ENCODE measurements at regions not wholly inside any gene's neighbourhood (a gene's known extent, or its start where the extent isn't known, plus 50 kb on each side); places are given as distances from the start of the nearest gene placed in this dataset.

DNA sequence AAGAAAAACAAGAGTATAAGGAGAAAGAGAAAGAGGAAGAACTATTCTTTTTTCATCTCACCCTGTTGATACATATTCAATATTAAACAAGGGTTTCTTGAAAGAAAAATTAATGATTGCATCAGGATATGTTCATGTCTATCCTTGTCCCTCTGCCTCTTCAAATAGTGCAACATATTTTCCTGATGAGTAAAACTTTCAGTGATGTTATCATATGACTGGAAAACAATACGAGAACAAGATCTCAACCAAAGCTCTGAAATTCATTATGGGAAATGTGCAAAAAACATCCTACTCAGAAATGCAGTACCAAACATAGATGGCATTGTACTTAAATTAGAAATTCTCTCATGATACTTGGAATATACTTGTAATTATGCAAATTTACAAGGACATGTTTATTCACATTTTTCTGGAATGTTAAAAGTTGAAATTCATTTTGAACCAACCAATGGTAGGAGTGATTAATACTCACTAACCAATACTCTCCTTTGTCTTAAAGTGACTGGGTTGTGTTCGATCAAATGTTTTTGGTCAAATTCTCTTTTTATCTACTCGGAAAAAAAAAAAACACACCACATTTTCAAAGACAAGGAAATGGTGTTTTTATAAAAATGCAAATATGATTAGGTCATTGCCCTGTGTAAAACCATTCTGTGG lies 148.9 kb upstream of the GULP1 start:
- Histone ChIP-seq H3K27me3 (ENCODE audit: control insufficient read depth, insufficient read depth) (no peaks in the 10 kb centered on the region), H3K4me3 (ENCODE audit: low read length) (no peak overlapping the region), H3K27ac (ENCODE audit: low read length) (no peak overlapping the region), H3K4me1 (ENCODE audit: control insufficient read depth, insufficient read depth, low read length) (no peaks in the 10 kb centered on the region), H3K9me3 (ENCODE audit: control insufficient read depth, low read length) (no peaks in the 10 kb centered on the region)
- WGBS, result 50% methylated on average over 3 of the region's 3 CpGs
- no peak for ATAC-seq
- intact Hi-C loops (cut with DNase I), result no loop called here
- no peak for DNase-seq

DNA sequence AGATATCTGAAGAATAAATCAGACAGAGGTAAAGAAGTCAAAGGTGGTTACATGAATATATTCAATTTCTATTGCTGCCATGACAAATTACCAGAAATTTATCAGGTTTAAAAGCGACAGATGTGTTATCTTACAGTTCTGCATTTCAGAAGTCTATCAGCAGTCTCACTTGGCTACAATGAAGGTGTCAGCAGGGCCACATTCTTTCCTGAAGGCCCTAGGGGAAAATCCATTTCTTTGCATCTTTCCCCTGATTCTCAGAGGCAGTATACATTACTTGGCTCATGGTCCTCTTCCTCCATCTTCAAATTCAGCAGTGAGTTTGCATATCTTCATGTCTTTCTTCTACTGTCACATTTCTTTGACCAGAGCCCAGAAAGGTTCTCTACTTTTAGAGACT lies 145.8 kb upstream of the GULP1 start:
- 45% methylated on average over 1 of the region's 1 CpG for WGBS
- Histone ChIP-seq H3K27me3 (ENCODE audit: control insufficient read depth, insufficient read depth) (no peaks in the 10 kb centered on the region), H3K4me1 (ENCODE audit: control insufficient read depth, insufficient read depth, low read length) (no peaks in the 10 kb centered on the region), H3K9me3 (ENCODE audit: control insufficient read depth, low read length) (no peaks in the 10 kb centered on the region), H3K4me3 (ENCODE audit: low read length) (no peak overlapping the region), H3K27ac (ENCODE audit: low read length) (no peak overlapping the region)
- ATAC-seq (no peak), DNase-seq (no peak)
- intact Hi-C loops (cut with DNase I), result no loop called here

DNA sequence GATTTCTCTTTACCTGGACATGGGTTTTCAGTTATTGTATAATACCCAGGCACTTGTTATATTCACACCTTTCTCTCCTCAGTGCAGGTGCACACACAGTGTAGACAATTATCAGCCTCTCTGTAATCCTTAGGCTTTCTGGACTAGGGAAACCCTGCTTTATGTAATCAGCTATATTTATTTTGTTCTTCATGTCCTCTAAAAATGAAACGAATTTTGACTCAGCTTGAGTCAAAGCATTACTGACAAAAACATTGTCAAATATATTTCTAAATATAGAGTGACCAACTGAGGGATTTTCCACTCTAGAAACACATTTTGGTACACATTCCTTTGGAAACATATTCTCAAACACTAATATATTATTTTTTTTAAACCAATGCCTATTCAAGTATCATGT lies 144.8 kb upstream of the GULP1 start:
- intact Hi-C loops (cut with DNase I), result no loop called here
- no peak overlapping the region for H3K27ac ChIP-seq (ENCODE audit: low read length)
- DNase-seq (no peak), ATAC-seq (no peak)
- no peak overlapping the region for H3K4me3 ChIP-seq (ENCODE audit: low read length)
- H3K27me3 ChIP-seq (ENCODE audit: control insufficient read depth, insufficient read depth), result no peaks in the 10 kb centered on the region
- WGBS, result 19% methylated on average over 1 of the region's 1 CpG
- H3K9me3 ChIP-seq (ENCODE audit: control insufficient read depth, low read length), result no peaks in the 10 kb centered on the region
- H3K4me1 ChIP-seq (ENCODE audit: control insufficient read depth, insufficient read depth, low read length), result no peaks in the 10 kb centered on the region

DNA sequence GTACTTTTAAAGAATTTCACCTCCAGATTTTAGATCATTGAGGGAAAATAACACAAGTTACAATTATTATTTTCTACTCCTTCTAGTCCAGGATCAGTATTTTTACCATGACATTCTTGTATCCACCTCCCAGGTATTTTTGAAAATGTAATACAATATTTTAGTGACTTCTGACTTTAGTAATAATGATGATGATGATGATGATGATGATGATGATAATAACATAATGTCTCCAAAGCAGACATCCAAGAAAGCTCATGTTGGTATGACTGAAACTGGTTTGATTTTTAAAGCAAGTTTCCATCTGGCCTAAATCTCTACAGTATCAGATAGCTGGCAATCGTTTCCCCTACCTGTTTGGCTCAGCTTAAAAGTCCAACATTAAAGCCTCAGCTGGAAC lies 140.0 kb upstream of the GULP1 start:
- Histone ChIP-seq H3K9me3 (ENCODE audit: control insufficient read depth, low read length) (no peaks in the 10 kb centered on the region), H3K4me1 (ENCODE audit: control insufficient read depth, insufficient read depth, low read length) (no peaks in the 10 kb centered on the region), H3K27me3 (ENCODE audit: control insufficient read depth, insufficient read depth) (no peaks in the 10 kb centered on the region), H3K27ac (ENCODE audit: low read length) (no peak overlapping the region), H3K4me3 (ENCODE audit: low read length) (no peak overlapping the region)
- WGBS, result 72% methylated on average over 1 of the region's 1 CpG
- intact Hi-C loops (cut with DNase I), result no loop called here
- DNase-seq (no peak), ATAC-seq (no peak)

DNA sequence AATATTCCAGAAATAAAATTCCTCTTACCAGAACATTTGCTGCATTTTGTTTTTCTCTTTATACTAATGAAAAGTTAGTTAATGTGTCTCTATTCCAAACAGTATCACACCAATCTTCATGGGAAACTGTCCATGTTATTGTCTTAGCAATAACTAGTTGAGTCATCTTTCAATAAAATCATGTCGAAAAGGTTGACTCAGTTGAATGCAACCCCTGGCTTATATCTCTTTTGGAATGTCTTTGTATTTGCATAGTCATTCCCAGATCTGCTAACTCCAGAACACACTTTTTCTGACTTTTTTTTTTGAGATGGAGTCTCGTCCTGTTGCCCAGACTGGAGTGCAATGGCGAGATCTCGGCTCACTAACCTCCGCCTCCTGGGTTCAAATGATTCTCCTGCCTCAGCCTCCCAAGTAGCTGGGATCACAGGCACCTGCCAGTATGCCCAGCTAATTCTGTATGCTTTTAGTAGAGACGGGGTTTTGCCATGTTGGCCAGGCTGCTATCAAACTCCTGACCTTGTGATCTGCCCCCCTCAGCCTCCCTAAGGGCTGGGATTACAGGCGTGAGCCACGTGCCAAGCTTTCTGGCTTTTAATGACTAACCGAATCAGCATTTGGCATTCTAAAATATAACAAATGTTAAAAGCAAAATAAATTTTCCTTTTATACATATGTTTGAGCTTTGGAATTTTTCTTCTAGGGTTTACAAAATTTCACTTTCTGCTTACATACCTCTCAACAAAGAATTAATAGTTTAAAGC lies 133.2 kb upstream of the GULP1 start:
- no peaks in the 10 kb centered on the region for H3K27me3 ChIP-seq (ENCODE audit: control insufficient read depth, insufficient read depth)
- DNase-seq (no peak), ATAC-seq (no peak)
- H3K4me3 ChIP-seq (ENCODE audit: low read length), result no peak overlapping the region
- intact Hi-C loops (cut with DNase I), result no loop called here
- H3K4me1 ChIP-seq (ENCODE audit: control insufficient read depth, insufficient read depth, low read length), result no peaks in the 10 kb centered on the region
- WGBS, result 73% methylated on average over 9 of the region's 9 CpGs
- no peaks in the 10 kb centered on the region for H3K9me3 ChIP-seq (ENCODE audit: control insufficient read depth, low read length)
- H3K27ac ChIP-seq (ENCODE audit: low read length), result no peak overlapping the region

DNA sequence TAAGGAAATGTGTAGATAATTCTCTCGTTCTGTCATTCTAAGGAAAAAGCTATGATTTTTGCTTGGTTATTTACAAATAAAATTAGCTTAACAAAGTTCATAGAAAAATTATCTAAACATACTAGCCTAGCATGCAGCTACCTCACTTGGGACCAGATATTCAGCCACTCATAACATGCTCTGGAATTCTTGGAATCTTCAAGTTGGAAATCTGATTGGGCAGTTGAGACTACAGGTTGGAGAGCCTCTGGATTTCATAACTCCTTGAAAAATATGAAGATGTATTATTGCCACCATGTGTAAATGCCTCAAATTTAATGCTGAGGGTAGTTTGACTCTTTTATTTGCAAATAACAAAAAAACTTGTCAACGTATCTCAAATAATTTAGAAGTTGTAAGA lies 132.2 kb upstream of the GULP1 start:
- Histone ChIP-seq H3K27me3 (ENCODE audit: control insufficient read depth, insufficient read depth) (no peaks in the 10 kb centered on the region), H3K27ac (ENCODE audit: low read length) (no peak overlapping the region), H3K9me3 (ENCODE audit: control insufficient read depth, low read length) (no peaks in the 10 kb centered on the region), H3K4me1 (ENCODE audit: control insufficient read depth, insufficient read depth, low read length) (no peaks in the 10 kb centered on the region), H3K4me3 (ENCODE audit: low read length) (no peak overlapping the region)
- no peak for ATAC-seq
- intact Hi-C loops (cut with DNase I), result no loop called here
- 90% methylated on average over 2 of the region's 2 CpGs for WGBS
- DNase-seq, result no peak

DNA sequence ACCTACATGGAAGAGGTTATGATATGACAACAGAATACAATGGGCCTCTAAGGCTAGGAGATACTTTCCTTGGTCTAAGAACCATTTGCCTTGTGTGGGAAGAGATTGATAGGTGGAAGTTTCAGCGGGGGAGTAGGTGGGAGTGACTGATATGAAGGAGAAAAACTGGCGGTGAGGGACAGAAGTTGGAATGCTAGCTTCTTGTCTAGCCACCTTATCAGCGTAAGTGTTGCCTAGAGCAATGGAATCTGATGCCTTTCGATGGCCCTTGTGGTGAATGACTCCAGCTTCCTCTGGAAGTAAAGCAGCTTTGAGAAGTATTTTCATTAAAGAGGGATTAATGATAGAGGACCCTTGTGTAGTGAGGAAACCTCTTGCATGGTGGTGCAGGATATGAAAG lies 121.3 kb upstream of the GULP1 start:
- intact Hi-C loops (cut with DNase I), result no loop called here
- H3K4me1 ChIP-seq (ENCODE audit: control insufficient read depth, insufficient read depth, low read length), result no peaks in the 10 kb centered on the region
- no peak overlapping the region for H3K4me3 ChIP-seq (ENCODE audit: low read length)
- DNase-seq (no peak), ATAC-seq (no peak)
- H3K27me3 ChIP-seq (ENCODE audit: control insufficient read depth, insufficient read depth), result no peaks in the 10 kb centered on the region
- H3K9me3 ChIP-seq (ENCODE audit: control insufficient read depth, low read length), result no peaks in the 10 kb centered on the region
- WGBS, result 60% methylated on average over 4 of the region's 4 CpGs
- H3K27ac ChIP-seq (ENCODE audit: low read length), result no peak overlapping the region

DNA sequence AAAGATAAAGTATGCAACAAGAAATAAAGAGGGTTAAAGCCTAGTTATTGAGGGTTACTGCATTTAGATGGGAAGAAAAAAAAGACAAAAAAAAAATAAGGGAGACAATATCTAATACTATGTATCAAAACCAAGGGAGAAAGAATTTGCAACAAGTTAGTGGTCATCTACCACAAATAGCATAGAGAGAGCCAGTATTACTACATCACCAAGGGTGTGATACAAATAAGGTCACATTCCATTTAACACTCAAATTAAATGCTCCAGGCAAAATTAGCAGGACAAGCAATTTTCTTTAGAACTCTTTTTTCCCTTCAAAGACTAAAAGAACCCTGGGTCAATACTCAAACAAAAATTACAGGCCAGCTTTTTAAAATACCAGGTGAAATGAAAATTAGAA lies 115.1 kb upstream of the GULP1 start:
- intact Hi-C loops (cut with DNase I), result no loop called here
- ATAC-seq (no peak), DNase-seq (no peak)
- Histone ChIP-seq H3K27ac (ENCODE audit: low read length) (no peak overlapping the region), H3K4me3 (ENCODE audit: low read length) (no peak overlapping the region), H3K9me3 (ENCODE audit: control insufficient read depth, low read length) (no peaks in the 10 kb centered on the region), H3K4me1 (ENCODE audit: control insufficient read depth, insufficient read depth, low read length) (no peaks in the 10 kb centered on the region), H3K27me3 (ENCODE audit: control insufficient read depth, insufficient read depth) (no peaks in the 10 kb centered on the region)

DNA sequence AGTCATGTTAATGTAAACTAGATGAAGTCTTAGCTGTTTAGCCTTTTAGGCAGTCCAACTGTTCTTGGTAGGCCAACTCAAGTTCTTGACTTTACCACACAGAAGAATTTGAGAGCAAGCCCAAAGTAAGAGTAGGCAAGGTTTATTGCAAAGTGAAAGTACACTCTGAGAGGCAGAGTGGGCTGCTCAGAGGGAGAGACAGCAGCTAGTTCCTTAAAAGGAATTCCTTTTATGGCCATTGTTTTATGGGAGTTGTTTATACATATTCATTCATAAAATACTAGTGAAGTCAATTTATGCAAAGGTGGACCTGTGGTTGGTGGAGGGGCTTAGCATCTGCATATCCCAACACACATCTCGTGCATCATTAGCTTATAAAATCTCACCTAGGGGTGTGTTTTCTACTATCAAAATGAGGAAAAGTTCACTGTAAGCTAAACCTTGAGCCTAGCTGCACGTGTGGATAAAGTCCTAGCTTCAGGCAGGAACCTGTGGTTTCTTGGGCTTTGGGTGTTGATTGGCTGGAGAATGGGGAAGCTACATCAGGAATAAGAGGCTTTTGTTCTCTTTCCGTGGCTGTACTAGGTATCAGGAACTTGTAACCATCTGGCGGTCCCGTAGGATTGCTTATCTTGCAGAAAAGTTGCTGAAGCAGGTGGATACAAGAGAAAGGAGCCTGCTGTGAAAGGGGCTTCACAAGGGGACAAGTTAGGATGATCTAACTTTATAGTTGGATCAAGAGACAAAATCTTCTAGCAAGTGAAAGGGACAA lies 110.4 kb upstream of the GULP1 start:
- no peaks in the 10 kb centered on the region for H3K4me1 ChIP-seq (ENCODE audit: control insufficient read depth, insufficient read depth, low read length)
- ATAC-seq (no peak), DNase-seq (no peak)
- H3K27me3 ChIP-seq (ENCODE audit: control insufficient read depth, insufficient read depth), result no peaks in the 10 kb centered on the region
- H3K27ac ChIP-seq (ENCODE audit: low read length), result no peak overlapping the region
- no peak overlapping the region for H3K4me3 ChIP-seq (ENCODE audit: low read length)
- intact Hi-C loops (cut with DNase I), result no loop called here
- WGBS, result 59% methylated on average over 5 of the region's 5 CpGs
- H3K9me3 ChIP-seq (ENCODE audit: control insufficient read depth, low read length), result no peaks in the 10 kb centered on the region

DNA sequence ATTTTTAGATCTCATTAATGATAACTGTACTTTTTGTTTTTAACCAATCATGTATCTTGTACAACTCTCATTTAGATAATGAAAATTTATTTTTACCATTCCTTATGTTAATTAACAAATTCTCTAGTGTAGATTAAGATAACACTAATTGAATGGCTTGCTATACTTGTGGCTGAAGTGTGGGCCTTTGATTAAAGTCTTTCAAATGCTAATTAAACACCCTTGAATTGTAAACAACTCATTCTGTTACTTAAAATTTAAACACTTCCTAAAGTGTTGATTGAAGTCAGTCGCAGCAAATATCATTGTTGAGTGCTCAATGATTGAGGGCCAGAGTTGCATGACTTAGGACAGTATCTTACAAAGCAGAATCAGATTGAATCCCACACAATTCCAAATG lies 109.8 kb upstream of the GULP1 start:
- H3K27ac ChIP-seq (ENCODE audit: low read length), result no peak overlapping the region
- ATAC-seq, result no peak
- WGBS, result 59% methylated on average over 1 of the region's 1 CpG
- H3K27me3 ChIP-seq (ENCODE audit: control insufficient read depth, insufficient read depth), result no peaks in the 10 kb centered on the region
- no peak for DNase-seq
- no peaks in the 10 kb centered on the region for H3K9me3 ChIP-seq (ENCODE audit: control insufficient read depth, low read length)
- no peak overlapping the region for H3K4me3 ChIP-seq (ENCODE audit: low read length)
- H3K4me1 ChIP-seq (ENCODE audit: control insufficient read depth, insufficient read depth, low read length), result no peaks in the 10 kb centered on the region
- intact Hi-C loops (cut with DNase I), result no loop called here

DNA sequence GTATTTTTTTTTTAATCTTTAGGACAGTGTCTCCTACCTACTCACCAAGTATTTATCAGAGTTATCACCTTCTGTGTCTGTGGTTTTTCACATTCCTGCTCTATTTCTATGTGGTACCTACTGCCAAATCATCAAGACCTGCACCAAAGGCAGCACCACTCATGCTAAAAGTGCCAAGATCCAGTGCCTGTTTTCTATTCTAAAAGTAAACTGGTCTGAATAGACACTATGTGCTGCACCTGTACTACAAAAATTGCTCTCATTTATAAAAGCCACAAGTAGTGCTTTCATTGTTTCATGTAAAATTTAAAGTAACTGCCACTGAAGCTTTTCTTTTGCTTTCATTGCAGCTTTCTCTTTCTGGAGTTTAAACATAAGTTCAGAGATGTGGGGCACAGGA lies 103.9 kb upstream of the GULP1 start:
- Histone ChIP-seq H3K4me1 (ENCODE audit: control insufficient read depth, insufficient read depth, low read length) (no peaks in the 10 kb centered on the region), H3K27ac (ENCODE audit: low read length) (no peak overlapping the region), H3K9me3 (ENCODE audit: control insufficient read depth, low read length) (no peaks in the 10 kb centered on the region), H3K4me3 (ENCODE audit: low read length) (no peak overlapping the region), H3K27me3 (ENCODE audit: control insufficient read depth, insufficient read depth) (no peaks in the 10 kb centered on the region)
- intact Hi-C loops (cut with DNase I), result no loop called here
- ATAC-seq (no peak), DNase-seq (no peak)

Data from right cardiac atrium (tissue), 5 donors.